ENCODE measurements at regions not wholly inside any gene's neighbourhood (a gene's known extent, or its start where the extent isn't known, plus 50 kb on each side); places are given as distances from the start of the nearest gene placed in this dataset.

DNA sequence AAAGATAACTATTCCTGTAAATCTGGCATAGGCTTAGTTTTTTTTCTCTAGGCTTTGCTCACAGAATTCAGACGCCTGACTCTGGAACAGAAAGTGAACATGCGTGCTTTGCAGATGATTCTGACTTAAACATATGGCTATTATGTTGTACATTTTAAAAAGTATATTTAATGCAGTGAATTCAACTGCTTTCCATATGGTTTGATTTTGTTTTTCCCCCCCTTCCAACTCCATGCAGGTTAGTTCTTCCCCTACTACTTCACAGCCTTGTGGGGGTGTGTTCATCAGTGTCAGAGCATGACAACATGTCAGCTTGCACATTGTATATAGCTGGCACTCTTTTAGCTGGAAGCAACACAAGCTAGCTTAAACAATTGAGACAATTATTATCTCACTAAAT lies 226.8 kb downstream of the TMEM167A start:
- no peak for DNase-seq (ENCODE audit: insufficient read length, low spot score)
- TF ChIP-seq, protein P1, sequence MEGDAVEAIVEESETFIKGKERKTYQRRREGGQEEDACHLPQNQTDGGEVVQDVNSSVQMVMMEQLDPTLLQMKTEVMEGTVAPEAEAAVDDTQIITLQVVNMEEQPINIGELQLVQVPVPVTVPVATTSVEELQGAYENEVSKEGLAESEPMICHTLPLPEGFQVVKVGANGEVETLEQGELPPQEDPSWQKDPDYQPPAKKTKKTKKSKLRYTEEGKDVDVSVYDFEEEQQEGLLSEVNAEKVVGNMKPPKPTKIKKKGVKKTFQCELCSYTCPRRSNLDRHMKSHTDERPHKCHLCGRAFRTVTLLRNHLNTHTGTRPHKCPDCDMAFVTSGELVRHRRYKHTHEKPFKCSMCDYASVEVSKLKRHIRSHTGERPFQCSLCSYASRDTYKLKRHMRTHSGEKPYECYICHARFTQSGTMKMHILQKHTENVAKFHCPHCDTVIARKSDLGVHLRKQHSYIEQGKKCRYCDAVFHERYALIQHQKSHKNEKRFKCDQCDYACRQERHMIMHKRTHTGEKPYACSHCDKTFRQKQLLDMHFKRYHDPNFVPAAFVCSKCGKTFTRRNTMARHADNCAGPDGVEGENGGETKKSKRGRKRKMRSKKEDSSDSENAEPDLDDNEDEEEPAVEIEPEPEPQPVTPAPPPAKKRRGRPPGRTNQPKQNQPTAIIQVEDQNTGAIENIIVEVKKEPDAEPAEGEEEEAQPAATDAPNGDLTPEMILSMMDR (IDR thresholded peaks at IDR 0.05; ENCODE audit: insufficient read depth, missing control alignments), result no peak
- FAIRE-seq, result no peak

DNA sequence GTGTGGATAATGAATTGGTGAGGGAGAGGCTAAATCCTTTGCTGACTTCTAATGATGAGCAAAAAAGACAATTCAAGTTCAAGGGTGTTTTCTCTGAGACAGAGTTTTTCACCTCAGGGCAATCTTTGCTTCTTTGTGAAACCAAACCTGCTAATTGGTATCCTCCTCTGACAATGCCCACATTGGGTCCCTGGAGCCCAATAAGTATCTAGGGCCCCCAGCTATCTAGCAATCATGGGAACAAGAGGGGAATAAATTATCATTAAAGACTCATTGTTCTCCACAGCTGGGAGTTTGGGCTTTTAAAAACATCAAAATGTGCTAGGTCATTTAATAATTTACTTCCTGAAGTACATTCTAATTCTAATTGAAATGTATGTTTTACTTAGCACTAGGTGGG lies 227.3 kb downstream of the TMEM167A start:
- FAIRE-seq (no peak), DNase-seq (ENCODE audit: insufficient read length, low spot score) (no peak)
- TF ChIP-seq, protein P1 (IDR thresholded peaks at IDR 0.05; ENCODE audit: insufficient read depth, missing control alignments), result no peak

- no peak for DNase-seq (ENCODE audit: insufficient read length, low spot score)
- no peak for FAIRE-seq
- TF ChIP-seq, protein P1 (IDR thresholded peaks at IDR 0.05; ENCODE audit: insufficient read depth, missing control alignments), result no peak
Observed at GRCh38 chr5:82847562-82847961, 229.6 kb downstream of the TMEM167A start.

DNA sequence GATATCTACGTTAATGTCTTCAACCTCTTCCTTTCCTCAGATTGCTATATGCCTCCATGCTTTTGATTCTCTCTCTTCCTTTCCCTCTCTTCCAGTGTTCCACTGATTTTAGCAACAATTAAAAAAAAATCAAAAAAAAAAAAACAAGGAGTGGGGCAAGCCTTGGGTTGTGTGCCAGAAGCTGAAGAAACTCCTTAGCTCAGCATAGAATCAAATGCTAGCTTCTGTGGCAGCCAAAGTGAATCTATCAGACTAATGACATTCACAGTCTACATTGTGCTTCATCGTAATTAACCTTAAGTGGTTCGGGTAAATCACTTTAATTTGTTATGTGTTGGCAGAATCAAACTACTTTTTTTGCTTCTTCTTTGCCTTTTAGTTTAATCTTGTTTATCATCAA lies 237.3 kb downstream of the TMEM167A start:
- TF ChIP-seq, protein P1 (IDR thresholded peaks at IDR 0.05; ENCODE audit: insufficient read depth, missing control alignments), result no peak
- DNase-seq (ENCODE audit: insufficient read length, low spot score) (no peak), FAIRE-seq (no peak)

GRCh38 chr5:82835488-82835887 lies 241.7 kb downstream of the TMEM167A start:
- TF ChIP-seq, protein P1 (IDR thresholded peaks at IDR 0.05; ENCODE audit: insufficient read depth, missing control alignments), result no peak
- DNase-seq (ENCODE audit: insufficient read length, low spot score), result no peak
- no peak for FAIRE-seq

GRCh38 chr5:82834151-82834550 lies 243.0 kb downstream of the TMEM167A start:
- FAIRE-seq, result no peak
- DNase-seq (ENCODE audit: insufficient read length, low spot score), result no peak
- TF ChIP-seq, protein P1 (IDR thresholded peaks at IDR 0.05; ENCODE audit: insufficient read depth, missing control alignments), result no peak

DNA sequence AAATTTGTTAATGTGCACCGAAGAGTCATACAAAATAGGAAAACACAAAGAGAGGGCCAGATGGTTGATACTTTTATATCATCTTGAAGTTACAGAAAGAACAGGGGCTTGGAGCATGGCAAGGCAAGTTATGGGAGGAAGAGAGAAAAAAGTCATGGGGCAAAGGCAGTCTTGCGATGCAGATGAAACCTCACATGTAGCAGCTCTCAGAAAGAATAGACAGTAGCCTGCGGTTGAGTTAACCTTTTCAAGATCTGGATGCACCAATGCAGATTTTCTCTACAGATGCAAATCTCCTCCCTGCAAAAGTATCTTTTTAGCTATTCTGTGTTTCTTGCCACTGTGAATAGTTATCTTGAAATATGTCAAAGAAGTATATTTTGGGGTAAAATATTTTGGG lies 243.9 kb downstream of the TMEM167A start:
- FAIRE-seq (no peak), DNase-seq (ENCODE audit: insufficient read length, low spot score) (no peak)
- TF ChIP-seq, protein P1 (IDR thresholded peaks at IDR 0.05; ENCODE audit: insufficient read depth, missing control alignments), result no peak
